AG04450 (cell line): ENCODE measurements at regions not wholly inside any gene's neighbourhood (a gene's known extent, or its start where the extent isn't known, plus 50 kb on each side); places are given as distances from the start of the nearest gene placed in this dataset.

Experiments used
- CTCF ChIA-PET: fragments of 300-600, 350-600 bp; formaldehyde crosslinking; extraction: SDS; loops from one replicate; lab custom pipeline; 2022; ENCODE audit warnings: antibody characterized with exemption, inconsistent platforms; lab: Charles Lee
- POLR2A ChIA-PET: fragments of 350-600 bp; formaldehyde crosslinking; extraction: SDS; loops from one replicate; lab custom pipeline; 2021; ENCODE audit warnings: antibody characterized with exemption, inconsistent platforms; lab: Yijun Ruan, JAX
- DNase-seq: peaks from one replicate; pipeline ENCODE4 v3.0.0-alpha.2; 2011; ENCODE audit warnings: low read depth, low spot score
- H3K27ac ChIP-seq: one replicate; pipeline ENCODE4 v1.5.1; 2012; ENCODE audit warnings: low read depth, low read length, control low read depth
- H3K27me3 ChIP-seq: one replicate; pipeline ENCODE4 v1.6.0; 2012; ENCODE audit warnings: low read length; ENCODE audit not compliant: control insufficient read depth, insufficient read depth
- H3K4me3 ChIP-seq: 2 replicates; pipeline ENCODE4 v1.5.1; 2011; ENCODE audit warnings: mild to moderate bottlenecking, low read depth, low read length, control low read depth
- H3K9me3 ChIP-seq: 2 replicates; pipeline ENCODE4 v1.5.1; 2012; ENCODE audit warnings: low read length; ENCODE audit not compliant: control insufficient read depth, insufficient read depth
- CTCF ChIP-seq: IDR thresholded peaks from 2 replicates; pipeline ENCODE4 v1.5.1; 2011; ENCODE audit warnings: low read depth, low read length, control low read depth, inconsistent platforms

DNA sequence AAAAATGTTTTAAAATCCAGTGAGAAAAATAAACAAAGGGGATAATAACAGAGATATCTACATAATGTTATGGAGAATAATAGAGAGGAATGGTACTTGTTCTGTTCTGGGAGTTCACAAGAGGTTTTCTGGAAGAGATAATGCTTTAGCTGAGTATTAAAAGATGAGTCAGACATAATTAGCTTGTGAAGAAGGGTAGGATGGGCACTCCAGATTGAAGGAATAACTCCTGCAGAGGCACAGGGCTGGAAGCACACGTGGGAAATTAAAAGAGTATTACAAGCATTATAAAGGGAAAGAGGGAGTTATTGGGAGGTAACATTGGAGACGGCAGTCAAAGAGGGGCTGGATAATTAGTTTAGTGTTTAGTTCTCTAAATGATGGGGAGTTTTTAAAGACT lies 124.9 kb upstream of the BTG1 start:
- no peak for DNase-seq
- TF ChIP-seq CTCF, result no peak
- H3K4me3 ChIP-seq, result no peak overlapping the region
- ChIA-PET POLR2A (no interaction called here), CTCF (no interaction called here)
- H3K27ac ChIP-seq, result no peak overlapping the region
- H3K27me3 ChIP-seq, result no peaks in the 10 kb centered on the region
- no peaks in the 10 kb centered on the region for H3K9me3 ChIP-seq

- ChIA-PET POLR2A (no interaction called here), CTCF (no interaction called here)
- no peak for TF ChIP-seq CTCF
- no peaks in the 10 kb centered on the region for H3K27me3 ChIP-seq
- no peak overlapping the region for H3K27ac ChIP-seq
- H3K9me3 ChIP-seq, result no peaks in the 10 kb centered on the region
- no peak overlapping the region for H3K4me3 ChIP-seq
- DNase-seq, result no peak
These were observed 123.3 kb upstream of the BTG1 start for GRCh38 chr12:92268946-92269345.

- ChIA-PET CTCF (no interaction called here), POLR2A (no interaction called here)
- no peak for TF ChIP-seq CTCF
- Histone ChIP-seq H3K9me3 (no peaks in the 10 kb centered on the region), H3K27ac (no peak overlapping the region), H3K4me3 (no peak overlapping the region), H3K27me3 (no peaks in the 10 kb centered on the region)
- DNase-seq, result no peak
These were observed 116.0 kb upstream of the BTG1 start for GRCh38 chr12:92261692-92262091.

GRCh38 chr12:92261071-92261470 lies 115.4 kb upstream of the BTG1 start:
- H3K9me3 ChIP-seq, result no peaks in the 10 kb centered on the region
- H3K27ac ChIP-seq, result no peak overlapping the region
- ChIA-PET POLR2A (no interaction called here), CTCF (no interaction called here)
- no peak for TF ChIP-seq CTCF
- H3K4me3 ChIP-seq, result no peak overlapping the region
- no peaks in the 10 kb centered on the region for H3K27me3 ChIP-seq
- DNase-seq, result no peak

GRCh38 chr12:92259696-92260251 lies 114.1 kb upstream of the BTG1 start:
- Histone ChIP-seq H3K27me3 (no peaks in the 10 kb centered on the region), H3K9me3 (no peaks in the 10 kb centered on the region), H3K4me3 (no peak overlapping the region), H3K27ac (no peak overlapping the region)
- ChIA-PET POLR2A (no interaction called here), CTCF (no interaction called here)
- DNase-seq, result no peak
- no peak for TF ChIP-seq CTCF
